DMS 273 (cell line): ENCODE measurements at regions not wholly inside any gene's neighbourhood (a gene's known extent, or its start where the extent isn't known, plus 50 kb on each side); places are given as distances from the start of the nearest gene placed in this dataset.

Experiments used
- DNase-seq: peaks from one replicate; lab custom pipeline; 2025; ENCODE audit not compliant: unreplicated experiment; lab: John Stamatoyannopoulos, UW

GRCh38 chr5:68915079-68915478, 178.7 kb upstream of the SLC30A5 start:
- DNase-seq, result no peak

DNA sequence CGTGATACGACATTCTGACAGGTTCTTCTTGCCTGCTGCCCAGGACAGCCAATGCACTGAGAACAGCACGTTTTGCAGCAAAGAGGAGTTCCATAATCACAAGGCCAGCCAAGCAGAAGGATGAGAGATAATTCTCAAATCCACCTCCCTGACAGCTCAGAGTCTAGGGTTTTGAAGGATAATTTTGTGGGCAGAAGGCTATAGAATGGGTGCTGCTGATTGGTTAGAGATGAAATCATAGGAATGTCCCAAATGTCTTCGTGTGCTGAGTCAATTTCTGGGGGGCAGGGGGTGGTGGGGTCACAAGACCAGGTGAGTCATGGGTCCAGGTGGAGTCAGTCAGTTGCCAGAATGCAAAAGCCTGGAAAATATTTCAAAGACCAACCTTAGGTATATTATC, 175.5 kb upstream of the SLC30A5 start:
- no peak for DNase-seq

- DNase-seq, result no peak
Measured at GRCh38 chr5:68919988-68920490, 173.8 kb upstream of the SLC30A5 start.

- DNase-seq, result no peak
Measured at GRCh38 chr5:68920888-68921287, 172.9 kb upstream of the SLC30A5 start.

DNA sequence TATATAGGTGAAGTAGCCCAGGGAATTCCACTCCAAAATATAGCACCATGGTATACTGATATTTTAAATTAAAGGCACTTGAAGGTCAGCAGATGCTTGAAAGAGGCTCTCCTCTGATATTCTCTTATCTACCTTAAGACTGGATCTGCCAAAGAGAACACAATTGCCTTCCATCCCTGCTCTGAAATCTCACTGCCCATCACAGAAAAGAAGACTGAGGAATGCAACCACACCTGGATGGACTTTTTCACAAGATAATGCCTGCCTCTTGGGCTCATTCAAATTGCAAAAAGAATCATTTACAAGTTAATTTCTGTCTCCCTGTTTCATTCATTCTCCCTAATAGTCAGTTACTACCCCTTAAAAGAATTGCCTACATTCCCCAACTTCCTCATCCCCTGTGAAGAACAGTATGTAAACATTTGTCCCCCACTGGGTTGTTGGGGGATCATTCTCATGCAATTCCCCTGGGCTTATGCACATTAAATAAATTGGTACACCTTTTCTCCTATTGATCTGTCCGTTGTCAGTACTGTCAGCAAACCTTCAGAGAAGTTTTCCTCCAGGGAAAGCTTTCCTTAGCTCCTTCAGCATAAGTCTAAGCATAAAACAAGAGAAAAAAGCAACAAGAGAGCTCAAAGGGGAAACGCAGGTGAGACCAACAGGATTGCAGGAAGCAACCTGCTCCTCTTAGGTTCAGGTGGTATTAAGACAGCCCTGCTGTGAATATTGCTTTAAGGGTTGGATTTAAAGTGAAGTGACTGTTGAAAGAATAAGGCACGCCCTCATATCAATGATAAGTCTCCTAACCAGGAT, 171.4 kb upstream of the SLC30A5 start:
- no peak for DNase-seq

DNA sequence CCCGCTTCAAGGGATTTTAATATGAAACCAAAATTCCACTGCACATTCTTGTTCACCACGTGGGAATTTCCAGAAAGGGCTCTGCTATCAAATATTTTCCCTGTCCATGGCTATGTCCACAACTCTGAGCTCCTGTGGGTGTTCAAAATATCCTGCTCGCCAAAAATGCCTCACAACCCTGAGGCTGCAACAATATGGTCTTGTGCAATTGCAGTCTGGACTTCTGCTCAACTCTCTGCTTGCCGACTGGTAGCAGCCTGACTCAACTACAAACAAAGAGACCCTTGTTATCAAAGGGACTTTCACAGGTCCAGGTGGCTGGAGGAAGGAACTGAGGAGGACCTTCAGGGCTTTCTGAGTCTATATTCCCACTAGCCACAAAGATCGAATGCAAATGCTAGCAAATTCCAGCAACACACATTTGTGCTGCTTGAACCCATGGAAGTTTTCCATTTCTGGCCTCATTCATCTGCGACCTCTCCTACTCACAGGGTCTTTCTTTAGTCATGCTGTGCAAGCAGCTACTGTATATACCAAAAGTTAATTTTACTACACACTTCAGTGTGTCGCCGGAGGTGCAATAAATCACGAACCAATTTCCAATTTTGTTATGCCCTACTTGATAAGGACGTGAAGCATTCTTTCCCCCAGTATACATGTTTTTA, 169.2 kb upstream of the SLC30A5 start:
- no peak for DNase-seq

- no peak for DNase-seq
Measured at GRCh38 chr5:68928617-68929302, 165.1 kb upstream of the SLC30A5 start.

DNA sequence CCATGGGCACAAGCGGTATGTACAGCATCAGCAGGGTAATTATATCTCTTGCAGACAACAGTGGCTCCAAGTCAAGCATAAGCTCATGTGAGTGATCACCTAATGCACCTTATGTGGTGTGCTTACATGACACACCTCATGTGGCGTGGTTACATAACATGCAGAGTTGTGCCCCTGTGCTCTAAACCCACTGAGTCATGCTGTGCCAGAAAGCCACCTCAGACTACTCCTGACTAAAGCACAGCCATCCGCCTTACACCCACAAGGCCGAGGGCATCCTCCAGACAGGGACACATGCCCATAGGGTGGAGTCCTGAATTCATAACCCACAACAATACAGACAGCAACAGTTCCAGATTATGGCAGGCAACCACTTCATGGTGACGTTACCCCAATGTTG, 163.7 kb upstream of the SLC30A5 start:
- no peak for DNase-seq

DNA sequence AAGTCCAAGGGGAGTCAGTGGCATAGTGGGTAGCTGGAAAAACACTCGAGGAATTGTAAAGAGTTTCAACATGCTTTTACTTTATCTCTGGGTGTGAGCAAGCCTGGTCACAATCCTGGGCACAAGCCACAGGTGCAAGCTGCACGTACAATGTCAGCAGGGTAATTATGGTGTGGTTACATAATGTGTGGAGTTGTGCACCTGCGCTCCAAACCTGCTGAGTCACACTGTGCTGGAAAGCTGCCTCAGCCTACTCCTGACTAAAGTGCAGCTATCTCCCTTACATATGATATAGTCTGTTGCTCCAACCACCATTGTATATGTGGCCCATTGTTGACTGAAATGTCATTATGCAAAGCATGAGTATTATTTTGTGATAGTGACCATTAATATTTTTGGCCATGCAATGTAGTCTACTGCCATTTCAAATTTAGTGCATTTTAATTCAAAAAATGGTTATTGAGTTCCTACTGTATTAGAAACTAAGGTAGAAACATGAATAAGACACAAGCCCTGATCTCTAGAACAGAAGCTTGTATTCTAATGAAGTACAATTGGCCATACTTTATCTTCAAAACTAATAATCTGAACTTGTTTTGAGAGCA, 160.9 kb upstream of the SLC30A5 start:
- DNase-seq, result peak; percentile 61

GRCh38 chr5:68942169-68942568, 151.6 kb upstream of the SLC30A5 start:
- DNase-seq, result no peak

DNA sequence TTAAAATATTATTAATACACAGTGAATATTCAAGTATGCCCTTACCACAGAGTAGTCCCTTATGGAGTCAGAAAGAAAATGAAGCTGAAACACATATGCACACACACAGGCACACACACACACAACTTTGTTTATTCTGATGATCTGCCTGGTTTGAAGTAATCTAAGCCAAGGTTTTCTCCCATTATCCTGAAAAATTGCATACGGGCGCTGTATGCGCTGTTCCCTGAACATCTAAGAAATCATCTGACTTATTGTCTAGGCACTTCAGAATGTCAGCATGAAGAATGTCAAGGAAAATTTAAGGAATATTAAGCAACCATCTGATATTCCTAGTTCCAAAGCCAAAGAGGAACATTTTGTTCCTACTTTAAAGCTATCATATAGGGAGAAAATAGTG, 147.1 kb upstream of the SLC30A5 start:
- no peak for DNase-seq

DNA sequence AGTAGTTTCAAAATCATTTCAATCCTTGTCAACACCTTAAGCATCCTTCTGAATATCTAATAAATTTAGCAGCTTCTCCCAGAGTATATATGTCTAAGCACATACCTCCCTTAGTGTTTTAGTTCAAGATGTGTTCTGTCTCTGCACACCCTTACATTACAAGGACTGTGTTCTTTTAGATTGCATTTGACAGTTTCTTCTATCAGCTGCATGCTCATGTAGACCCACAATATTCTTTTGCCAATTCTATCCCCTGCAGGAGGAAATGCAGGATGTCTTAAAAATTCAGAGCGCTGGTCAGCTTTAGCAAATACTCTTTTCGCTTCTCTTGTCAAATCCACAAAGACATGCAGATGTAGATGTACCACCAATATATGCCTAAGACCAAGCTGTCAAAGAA, 145.8 kb upstream of the SLC30A5 start:
- no peak for DNase-seq

DNA sequence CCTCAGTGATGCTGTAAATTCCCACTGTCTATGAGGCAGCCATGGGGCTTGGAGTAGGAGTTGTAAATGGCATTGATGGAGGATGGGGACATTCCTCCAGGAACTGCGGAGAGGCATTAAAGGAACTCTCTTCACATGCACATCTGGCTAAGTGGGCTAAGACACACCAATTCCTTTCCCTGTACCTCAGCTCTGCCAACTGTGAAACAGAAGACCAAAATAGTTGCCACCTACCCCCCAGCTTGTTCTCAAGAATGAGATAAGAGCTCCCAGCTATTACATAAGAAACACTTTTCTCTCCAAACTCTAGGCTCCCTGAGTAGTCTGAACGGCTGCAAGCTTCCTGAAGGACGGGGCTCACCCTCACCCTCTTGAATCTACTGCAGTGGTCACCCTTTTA, 144.6 kb upstream of the SLC30A5 start:
- no peak for DNase-seq

DNA sequence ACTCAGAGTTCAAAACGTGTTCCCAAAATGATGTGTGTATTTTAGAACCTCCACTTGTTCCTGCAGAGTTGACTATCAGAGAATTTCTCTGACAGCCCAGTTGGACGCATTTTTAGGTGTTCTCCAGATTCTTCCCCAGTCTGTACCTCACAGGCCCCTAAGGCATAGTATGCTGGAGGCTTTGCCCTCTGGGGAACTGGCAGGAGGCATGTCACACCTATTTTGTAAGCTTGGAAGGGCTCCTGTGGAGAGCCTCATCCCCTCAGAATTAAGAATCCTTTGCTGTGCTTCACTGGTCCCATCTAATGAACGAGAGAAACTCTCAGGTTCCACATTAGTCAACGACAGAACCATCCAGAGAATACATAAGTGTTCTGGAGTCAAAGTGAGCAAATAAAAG, 144.1 kb upstream of the SLC30A5 start:
- DNase-seq, result no peak

- DNase-seq, result peak; percentile 58
Measured at GRCh38 chr5:68950125-68950524, 143.7 kb upstream of the SLC30A5 start.

- DNase-seq, result peak; percentile 11
Measured at GRCh38 chr5:68950930-68951329, 142.9 kb upstream of the SLC30A5 start.

DNA sequence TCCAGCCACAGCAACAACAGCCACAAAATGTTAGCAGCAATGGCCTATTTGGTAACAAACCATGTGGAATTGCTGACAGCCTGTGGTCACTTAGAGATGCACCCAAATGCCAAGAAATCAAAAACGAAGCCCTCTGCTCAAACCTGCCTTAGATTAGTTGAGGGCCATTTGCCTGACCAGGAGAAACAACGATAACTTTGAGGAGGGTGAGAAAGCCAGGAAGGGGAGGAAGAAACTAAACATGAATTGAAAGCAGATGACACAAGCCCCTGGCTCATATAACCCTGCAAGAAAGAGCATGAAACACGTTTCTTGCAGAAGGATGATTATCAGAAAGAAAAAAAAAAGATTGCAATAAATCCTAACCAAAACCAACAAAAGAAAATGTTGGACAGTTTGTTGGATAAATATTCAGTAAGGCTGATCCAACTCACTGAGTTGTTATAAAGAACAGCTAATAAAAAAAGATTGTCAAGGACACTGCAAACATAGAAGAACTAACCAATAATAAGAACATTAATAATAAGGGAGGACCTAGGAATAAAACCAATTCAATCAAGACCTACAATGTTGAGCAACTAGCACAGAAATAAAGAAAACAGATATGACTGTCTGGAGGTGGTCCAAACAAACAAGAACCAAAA, 140.5 kb upstream of the SLC30A5 start:
- no peak for DNase-seq

GRCh38 chr5:68953875-68954617, 139.8 kb upstream of the SLC30A5 start:
- no peak for DNase-seq

DNA sequence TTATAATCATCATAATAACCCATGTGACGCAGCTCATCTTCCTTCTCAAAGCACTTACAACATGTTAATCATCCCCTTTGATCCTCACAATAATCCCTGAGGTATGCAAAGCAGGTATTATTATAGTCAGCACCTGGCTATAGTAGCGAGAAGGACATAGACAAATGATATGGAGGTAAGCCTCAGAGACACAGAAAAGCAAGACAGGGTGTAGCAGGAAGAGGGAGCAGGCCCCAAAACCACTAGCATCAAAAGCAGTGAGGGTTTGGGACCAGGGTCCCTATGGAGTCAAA, 139.2 kb upstream of the SLC30A5 start:
- DNase-seq, result no peak

GRCh38 chr5:68957591-68957990, 136.2 kb upstream of the SLC30A5 start:
- no peak for DNase-seq

DNA sequence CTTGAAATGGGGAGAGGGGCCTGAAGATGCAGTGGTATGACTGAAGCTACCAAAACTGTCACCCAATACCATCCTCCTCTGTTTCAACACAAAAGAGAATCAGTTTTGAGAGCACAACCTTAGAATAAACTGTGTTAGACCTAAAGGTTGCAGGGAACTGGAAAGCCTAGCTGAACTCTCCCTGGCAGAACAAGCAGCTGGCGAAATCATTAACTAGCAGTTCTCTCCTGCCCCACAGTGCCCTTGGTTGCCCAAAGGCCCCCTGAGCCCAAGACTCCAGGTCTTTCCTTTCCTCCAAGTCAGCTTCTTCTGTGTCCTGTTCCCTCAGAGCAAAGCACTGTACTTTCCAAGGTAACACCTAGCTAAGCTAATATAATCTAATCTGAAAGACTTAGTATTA, 135.4 kb upstream of the SLC30A5 start:
- no peak for DNase-seq
